ENCODE measurements at regions not wholly inside any gene's neighbourhood (a gene's known extent, or its start where the extent isn't known, plus 50 kb on each side); places are given as distances from the start of the nearest gene placed in this dataset.

GRCh38 chr5:15044521-15044920, 172.9 kb upstream of the ANKH start:
- WGBS, 3 donors, result 79 to 82% (median 82%) methylated on average over 3 of the region's 3 CpGs
- ATAC-seq (no peak), DNase-seq (no peak)
- Histone ChIP-seq H3K4me1 (no peaks in the 10 kb centered on the region), H3K27me3 (ENCODE audit: insufficient read depth in 3 of 3, low read length in 2 of 3) (peaks cover 0 to 2% (median 0%) of the 10 kb centered on the region in 3 donors), H3K9me3 (no peaks in the 10 kb centered on the region), H3K4me3 (no peak overlapping the region), H3K36me3 (ENCODE audit: insufficient read depth in 1 of 2, low read depth in 1 of 2) (no peaks in the 10 kb centered on the region), H3K27ac (no peak overlapping the region)
- intact Hi-C loops (cut with DNase I), result no loop called here
- no peak for TF ChIP-seq CTCF (IDR thresholded peaks at IDR 0.05)

- H3K4me1 ChIP-seq, result no peaks in the 10 kb centered on the region
- no peaks in the 10 kb centered on the region for H3K27me3 ChIP-seq (ENCODE audit: insufficient read depth in 3 of 3, low read length in 2 of 3)
- H3K4me3 ChIP-seq, result no peak overlapping the region
- TF ChIP-seq CTCF (IDR thresholded peaks at IDR 0.05), result no peak
- DNase-seq (no peak), ATAC-seq (no peak)
- no peak overlapping the region for H3K27ac ChIP-seq
- peaks cover 6% of the 10 kb centered on the region for H3K9me3 ChIP-seq
- H3K36me3 ChIP-seq (ENCODE audit: insufficient read depth in 1 of 2, low read depth in 1 of 2), result no peaks in the 10 kb centered on the region
- intact Hi-C loops (cut with DNase I), result no loop called here
- WGBS, 3 donors, result 64 to 71% (median 70%) methylated on average over 4 of the region's 4 CpGs
These were observed 165.8 kb upstream of the ANKH start for GRCh38 chr5:15037247-15037908.

- no peaks in the 10 kb centered on the region for H3K36me3 ChIP-seq (ENCODE audit: insufficient read depth in 1 of 2, low read depth in 1 of 2)
- peaks cover 6% of the 10 kb centered on the region for H3K9me3 ChIP-seq
- TF ChIP-seq CTCF (IDR thresholded peaks at IDR 0.05), result no peak
- no peak overlapping the region for H3K4me3 ChIP-seq
- 65 to 72% (median 69%) methylated on average over 5 of the region's 5 CpGs for WGBS, 3 donors
- H3K4me1 ChIP-seq, result no peaks in the 10 kb centered on the region
- H3K27me3 ChIP-seq (ENCODE audit: insufficient read depth in 3 of 3, low read length in 2 of 3), result no peaks in the 10 kb centered on the region
- H3K27ac ChIP-seq, result no peak overlapping the region
- intact Hi-C loops (cut with DNase I), result no loop called here
- DNase-seq, result no peak
- ATAC-seq, result no peak
These were observed 162.8 kb upstream of the ANKH start for GRCh38 chr5:15034379-15034778.

DNA sequence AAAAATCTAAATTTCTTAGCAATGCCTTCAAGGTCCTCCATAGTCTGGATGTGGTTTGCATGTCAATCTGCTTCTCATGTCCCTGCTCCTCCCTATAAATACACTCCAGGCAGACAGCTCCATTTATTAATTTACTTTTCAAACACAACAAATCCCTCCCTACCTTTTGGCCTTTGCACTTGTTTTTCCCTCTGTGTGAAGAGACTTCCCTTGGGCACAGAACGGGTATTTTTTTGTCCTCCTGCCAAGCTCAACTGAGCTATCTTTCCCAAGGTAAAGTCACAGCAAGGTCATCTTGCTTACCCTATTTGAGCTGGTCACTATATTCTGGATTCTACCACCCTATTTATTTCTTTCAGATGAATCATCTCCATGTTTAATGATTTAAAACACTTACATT, 159.6 kb upstream of the ANKH start:
- H3K27ac ChIP-seq, result no peak overlapping the region
- H3K9me3 ChIP-seq, result no peaks in the 10 kb centered on the region
- DNase-seq (no peak), ATAC-seq (no peak)
- peaks cover 0 to 3% (median 0%) of the 10 kb centered on the region in 3 donors for H3K27me3 ChIP-seq (ENCODE audit: insufficient read depth in 3 of 3, low read length in 2 of 3)
- H3K4me3 ChIP-seq, result no peak overlapping the region
- no peak for TF ChIP-seq CTCF (IDR thresholded peaks at IDR 0.05)
- 15 to 22% (median 15%) methylated on average over 1 of the region's 1 CpG for WGBS, 3 donors
- H3K4me1 ChIP-seq, result no peaks in the 10 kb centered on the region
- intact Hi-C loops (cut with DNase I), result no loop called here
- no peaks in the 10 kb centered on the region for H3K36me3 ChIP-seq (ENCODE audit: insufficient read depth in 1 of 2, low read depth in 1 of 2)

- no peaks in the 10 kb centered on the region for H3K36me3 ChIP-seq (ENCODE audit: insufficient read depth in 1 of 2, low read depth in 1 of 2)
- ATAC-seq (no peak), DNase-seq (no peak)
- no peak overlapping the region for H3K4me3 ChIP-seq
- H3K27me3 ChIP-seq (ENCODE audit: insufficient read depth in 3 of 3, low read length in 2 of 3), result peaks cover 0 to 7% (median 0%) of the 10 kb centered on the region in 3 donors
- no peaks in the 10 kb centered on the region for H3K4me1 ChIP-seq
- intact Hi-C loops (cut with DNase I), result no loop called here
- H3K27ac ChIP-seq, result no peak overlapping the region
- H3K9me3 ChIP-seq, result no peaks in the 10 kb centered on the region
- no peak for TF ChIP-seq CTCF (IDR thresholded peaks at IDR 0.05)
These were observed 156.2 kb upstream of the ANKH start for GRCh38 chr5:15027764-15028163.
